ENCODE measurements at regions not wholly inside any gene's neighbourhood (a gene's known extent, or its start where the extent isn't known, plus 50 kb on each side); places are given as distances from the start of the nearest gene placed in this dataset.

GRCh38 chr13:40447857-40448256, 218.6 kb downstream of the FOXO1 start:
- no peak for DNase-seq (ENCODE audit: low spot score)

- no peak for DNase-seq (ENCODE audit: low spot score)
These were observed 214.3 kb downstream of the FOXO1 start for GRCh38 chr13:40452038-40452666.

- no peak for DNase-seq (ENCODE audit: low spot score)
These were observed 213.6 kb downstream of the FOXO1 start for GRCh38 chr13:40452741-40453334.

GRCh38 chr13:40453351-40454021, 213.0 kb downstream of the FOXO1 start:
- DNase-seq (ENCODE audit: low spot score): no peak

GRCh38 chr13:40456397-40456953, 210.0 kb downstream of the FOXO1 start:
- DNase-seq (ENCODE audit: low spot score): no peak

- DNase-seq (ENCODE audit: low spot score): no peak
These were observed 209.4 kb downstream of the FOXO1 start for GRCh38 chr13:40456979-40457553.

- no peak for DNase-seq (ENCODE audit: low spot score)
These were observed 208.3 kb downstream of the FOXO1 start for GRCh38 chr13:40457929-40458719.

GRCh38 chr13:40458720-40458990, 207.8 kb downstream of the FOXO1 start:
- no peak for DNase-seq (ENCODE audit: low spot score)

GRCh38 chr13:40460116-40460515, 206.3 kb downstream of the FOXO1 start:
- no peak for DNase-seq (ENCODE audit: low spot score)

- DNase-seq (ENCODE audit: low spot score): no peak
These were observed 202.0 kb downstream of the FOXO1 start for GRCh38 chr13:40464337-40465014.

GRCh38 chr13:40465015-40465390, 201.4 kb downstream of the FOXO1 start:
- DNase-seq (ENCODE audit: low spot score): no peak

- DNase-seq (ENCODE audit: low spot score): no peak
These were observed 200.2 kb downstream of the FOXO1 start for GRCh38 chr13:40466272-40466671.

- no peak for DNase-seq (ENCODE audit: low spot score)
These were observed 198.1 kb downstream of the FOXO1 start for GRCh38 chr13:40468227-40468838.

GRCh38 chr13:40469581-40470310, 196.7 kb downstream of the FOXO1 start:
- DNase-seq (ENCODE audit: low spot score): no peak

- no peak for DNase-seq (ENCODE audit: low spot score)
These were observed 195.8 kb downstream of the FOXO1 start for GRCh38 chr13:40470660-40471059.

GRCh38 chr13:40471076-40471475, 195.4 kb downstream of the FOXO1 start:
- DNase-seq (ENCODE audit: low spot score): no peak

GRCh38 chr13:40471911-40472310, 194.5 kb downstream of the FOXO1 start:
- DNase-seq (ENCODE audit: low spot score): no peak

GRCh38 chr13:40472427-40473220, 193.8 kb downstream of the FOXO1 start:
- DNase-seq (ENCODE audit: low spot score): no peak

GRCh38 chr13:40475617-40476016, 190.8 kb downstream of the FOXO1 start:
- DNase-seq (ENCODE audit: low spot score): no peak
